Endothelial cell of umbilical vein (primary cell): ENCODE measurements at regions not wholly inside any gene's neighbourhood (a gene's known extent, or its start where the extent isn't known, plus 50 kb on each side); places are given as distances from the start of the nearest gene placed in this dataset.

Experiments used
- EZH2 ChIP-seq: IDR thresholded peaks from 2 replicates; pipeline ENCODE4 v1.6.1; 2012; ENCODE audit warnings: borderline replicate concordance, low read depth, mild to moderate bottlenecking, moderate library complexity, low read length, inconsistent platforms; ENCODE audit not compliant: severe bottlenecking
- MYC ChIP-seq: IDR thresholded peaks from one replicate; pipeline ENCODE4 v1.6.1; 2011; ENCODE audit warnings: mild to moderate bottlenecking, low read depth, low read length
- POLR2AphosphoS5 ChIP-seq: IDR thresholded peaks from 2 replicates; pipeline ENCODE4 v1.6.1; 2012; ENCODE audit warnings: low read depth, mild to moderate bottlenecking, control low read depth, low read length, moderate library complexity; ENCODE audit not compliant: insufficient read depth
- TF ChIP-seq, protein P1 (sequence below), 2 donors: IDR thresholded peaks; 1 replicate in 1 of 2; 2 replicates in 1 of 2; pipeline ENCODE4 v1.5.1; 2011; ENCODE audit warnings: low read length in 2 of 2, mild to moderate bottlenecking in 2 of 2, moderate library complexity in 2 of 2, control low read depth in 1 of 2, inconsistent platforms in 1 of 2, low read depth in 1 of 2; ENCODE audit not compliant: insufficient read depth in 1 of 2; ENCODE audit errors: extremely low read depth in 1 of 2
- TF ChIP-seq, protein P2 (sequence below): IDR thresholded peaks from 2 replicates; pipeline ENCODE4 v1.6.1; 2011; ENCODE audit not compliant: insufficient read depth, insufficient read length

DNA sequence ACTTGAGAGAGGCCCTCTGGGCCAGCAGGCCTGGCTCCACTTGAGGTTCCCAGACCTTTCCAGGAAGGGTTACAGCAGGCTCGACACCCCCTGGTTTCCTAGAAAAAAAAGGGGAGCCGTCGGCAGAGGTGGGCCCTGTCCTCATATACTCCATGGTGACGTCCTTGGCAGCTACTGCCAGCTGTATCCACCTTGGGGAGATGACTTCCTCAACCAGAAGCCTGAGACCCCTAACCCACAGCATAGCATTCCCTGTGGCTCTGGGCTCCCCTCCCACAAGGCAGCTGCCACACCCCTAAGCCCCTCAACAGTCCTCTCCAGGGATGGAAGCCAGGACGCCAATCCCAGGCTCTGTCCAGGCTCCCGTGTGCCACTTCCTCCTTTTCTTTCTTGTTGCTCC lies 294.8 kb downstream of the CDC5L start:
- TF ChIP-seq, protein P1, sequence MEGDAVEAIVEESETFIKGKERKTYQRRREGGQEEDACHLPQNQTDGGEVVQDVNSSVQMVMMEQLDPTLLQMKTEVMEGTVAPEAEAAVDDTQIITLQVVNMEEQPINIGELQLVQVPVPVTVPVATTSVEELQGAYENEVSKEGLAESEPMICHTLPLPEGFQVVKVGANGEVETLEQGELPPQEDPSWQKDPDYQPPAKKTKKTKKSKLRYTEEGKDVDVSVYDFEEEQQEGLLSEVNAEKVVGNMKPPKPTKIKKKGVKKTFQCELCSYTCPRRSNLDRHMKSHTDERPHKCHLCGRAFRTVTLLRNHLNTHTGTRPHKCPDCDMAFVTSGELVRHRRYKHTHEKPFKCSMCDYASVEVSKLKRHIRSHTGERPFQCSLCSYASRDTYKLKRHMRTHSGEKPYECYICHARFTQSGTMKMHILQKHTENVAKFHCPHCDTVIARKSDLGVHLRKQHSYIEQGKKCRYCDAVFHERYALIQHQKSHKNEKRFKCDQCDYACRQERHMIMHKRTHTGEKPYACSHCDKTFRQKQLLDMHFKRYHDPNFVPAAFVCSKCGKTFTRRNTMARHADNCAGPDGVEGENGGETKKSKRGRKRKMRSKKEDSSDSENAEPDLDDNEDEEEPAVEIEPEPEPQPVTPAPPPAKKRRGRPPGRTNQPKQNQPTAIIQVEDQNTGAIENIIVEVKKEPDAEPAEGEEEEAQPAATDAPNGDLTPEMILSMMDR (IDR thresholded peaks at IDR 0.05; ENCODE audit: extremely low read depth in 1 of 2, insufficient read depth in 1 of 2, low read depth in 1 of 2, low read length in 2 of 2): no peak
- TF ChIP-seq MYC: no peak
- TF ChIP-seq EZH2: no peak
- TF ChIP-seq POLR2AphosphoS5: no peak
- TF ChIP-seq, protein P2, sequence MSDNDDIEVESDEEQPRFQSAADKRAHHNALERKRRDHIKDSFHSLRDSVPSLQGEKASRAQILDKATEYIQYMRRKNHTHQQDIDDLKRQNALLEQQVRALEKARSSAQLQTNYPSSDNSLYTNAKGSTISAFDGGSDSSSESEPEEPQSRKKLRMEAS: no peak
